ENCODE measurements at regions not wholly inside any gene's neighbourhood (a gene's known extent, or its start where the extent isn't known, plus 50 kb on each side); places are given as distances from the start of the nearest gene placed in this dataset.

- no peak for DNase-seq (ENCODE audit: low spot score)
Measured at GRCh38 chr3:102114264-102114979, 265.1 kb downstream of the NFKBIZ start.

DNA sequence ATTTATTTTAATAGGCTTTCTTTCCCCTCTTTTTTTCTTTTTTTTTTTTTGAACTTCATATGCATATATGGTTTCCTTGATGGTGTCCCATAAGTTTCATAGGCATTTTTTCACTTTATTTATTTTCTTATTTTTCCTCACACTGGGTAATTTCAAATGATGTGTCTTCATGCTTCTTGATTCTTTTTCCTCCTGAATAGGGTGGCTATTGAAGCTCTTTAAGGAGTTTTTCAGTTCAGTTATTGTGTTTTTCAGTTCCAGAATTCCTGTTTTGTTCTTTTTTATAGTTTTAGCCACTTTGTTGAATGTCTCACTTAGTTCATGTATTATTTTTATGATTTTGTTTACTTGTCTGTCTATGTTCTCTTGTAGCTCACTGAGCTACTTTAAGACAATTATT lies 273.2 kb downstream of the NFKBIZ start:
- no peak for DNase-seq (ENCODE audit: low spot score)

DNA sequence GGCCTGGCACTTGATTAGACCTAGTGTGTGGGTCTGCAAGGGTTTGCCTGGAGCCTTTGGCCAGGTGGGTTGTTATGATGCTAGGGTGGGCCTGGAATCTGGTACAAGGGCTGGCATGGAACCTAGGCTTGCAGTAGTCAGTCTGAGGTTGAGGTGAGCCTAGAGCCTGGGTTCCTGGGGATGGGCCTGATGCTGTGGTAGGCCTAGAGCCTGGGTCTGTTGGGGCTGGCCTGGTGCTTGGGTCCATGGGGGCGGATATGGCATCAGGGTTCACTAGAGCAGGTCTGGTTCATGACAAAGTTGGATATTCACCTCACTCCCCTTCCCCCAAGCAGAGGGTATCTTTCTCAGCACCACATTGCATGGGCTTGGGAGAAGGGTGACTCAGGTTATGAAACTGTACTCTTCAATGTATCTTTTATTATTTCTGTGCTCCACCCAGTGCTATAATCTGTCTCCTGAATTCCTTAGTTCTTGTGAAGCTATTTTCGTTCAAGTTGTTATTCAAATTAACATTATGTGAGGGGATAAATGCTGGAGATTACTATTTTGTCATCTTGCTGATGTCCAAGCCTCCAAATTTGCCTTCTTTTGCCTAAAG lies 274.4 kb downstream of the NFKBIZ start:
- no peak for DNase-seq (ENCODE audit: low spot score)

GRCh38 chr3:102124282-102124681 lies 275.0 kb downstream of the NFKBIZ start:
- no peak for DNase-seq (ENCODE audit: low spot score)

DNA sequence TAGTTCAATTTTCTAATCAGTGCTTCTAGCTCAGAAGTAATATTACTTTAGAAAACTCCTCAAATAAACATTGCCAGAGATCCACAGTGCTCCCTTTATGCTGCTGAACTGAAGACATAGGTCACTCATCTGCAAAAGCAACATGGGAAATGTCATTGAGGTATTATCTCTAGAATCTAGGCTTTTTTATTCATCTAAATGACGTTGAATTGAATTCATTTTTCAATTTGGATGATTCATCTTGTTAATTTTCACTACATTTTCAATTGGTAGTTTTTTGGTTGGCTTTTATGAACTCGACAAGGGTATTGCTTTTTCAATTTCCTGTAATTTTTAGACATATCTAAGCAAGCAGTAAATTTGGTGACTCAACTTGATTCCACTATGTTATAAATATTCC lies 275.4 kb downstream of the NFKBIZ start:
- no peak for DNase-seq (ENCODE audit: low spot score)

- DNase-seq (ENCODE audit: low spot score): no peak
Measured at GRCh38 chr3:102125197-102125993, 276.1 kb downstream of the NFKBIZ start.

- no peak for DNase-seq (ENCODE audit: low spot score)
Measured at GRCh38 chr3:102125994-102126368, 276.7 kb downstream of the NFKBIZ start.

- DNase-seq (ENCODE audit: low spot score): no peak
Measured at GRCh38 chr3:102129760-102130608, 280.7 kb downstream of the NFKBIZ start.

DNA sequence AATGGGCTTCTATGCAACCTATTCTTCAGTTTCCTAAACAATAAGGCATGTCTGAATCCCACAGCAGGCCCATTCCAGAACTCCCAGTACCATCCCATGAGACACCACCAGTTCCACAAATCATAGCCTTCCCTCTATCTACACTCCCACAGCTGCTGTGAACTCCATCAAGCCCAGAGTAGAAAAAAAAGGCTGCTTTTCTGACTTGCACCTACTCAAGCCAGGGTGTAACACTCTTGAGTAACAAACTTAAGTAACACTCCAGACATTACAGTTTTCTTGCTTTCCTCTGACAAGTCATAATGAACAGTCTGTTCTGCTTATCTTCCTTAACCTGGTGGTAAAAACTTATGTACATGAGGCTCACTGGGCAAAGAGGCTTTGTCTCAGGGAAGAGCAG lies 283.1 kb downstream of the NFKBIZ start:
- no peak for DNase-seq (ENCODE audit: low spot score)

- no peak for DNase-seq (ENCODE audit: low spot score)
Measured at GRCh38 chr3:102133376-102133775, 284.1 kb downstream of the NFKBIZ start.

DNA sequence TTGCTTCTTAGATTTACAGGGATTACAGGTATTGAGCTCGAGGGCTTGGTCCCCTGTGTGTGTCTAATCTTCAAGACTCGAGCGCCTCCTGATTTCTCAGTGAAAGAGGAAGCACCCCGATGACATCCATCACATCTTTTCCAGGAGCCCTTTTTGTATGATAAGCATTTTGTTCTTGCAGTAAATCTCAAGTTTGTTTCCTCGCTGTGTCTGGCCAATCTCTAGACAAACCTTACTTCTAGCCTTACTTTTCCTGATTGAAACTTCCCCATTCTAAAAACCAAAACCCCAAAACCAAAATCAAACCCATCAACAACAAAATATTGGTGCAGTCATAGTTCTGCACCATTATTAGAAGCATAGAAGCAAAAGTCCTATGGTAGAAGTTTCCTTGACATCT lies 286.0 kb downstream of the NFKBIZ start:
- DNase-seq (ENCODE audit: low spot score): no peak

DNA sequence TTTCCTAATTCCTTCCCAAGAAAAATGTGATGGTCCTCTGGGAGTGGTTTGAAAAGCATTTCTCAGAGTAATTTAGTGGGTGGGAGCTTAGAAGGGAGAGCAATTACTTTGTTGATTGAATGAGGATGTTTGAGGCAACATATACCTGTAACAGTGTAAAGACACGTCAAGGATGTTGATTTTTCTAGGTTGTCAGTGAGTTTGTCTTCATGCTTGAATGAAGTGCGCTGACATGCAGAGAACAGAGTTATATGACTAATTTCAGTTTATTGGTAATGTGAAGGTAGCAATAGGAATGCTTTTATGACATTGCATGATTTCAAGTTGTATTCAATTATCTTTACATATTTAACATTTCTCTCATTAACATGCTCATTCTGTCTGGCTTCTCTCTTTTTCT lies 286.9 kb downstream of the NFKBIZ start:
- DNase-seq (ENCODE audit: low spot score): no peak

- no peak for DNase-seq (ENCODE audit: low spot score)
Measured at GRCh38 chr3:102140116-102140515, 290.8 kb downstream of the NFKBIZ start.

DNA sequence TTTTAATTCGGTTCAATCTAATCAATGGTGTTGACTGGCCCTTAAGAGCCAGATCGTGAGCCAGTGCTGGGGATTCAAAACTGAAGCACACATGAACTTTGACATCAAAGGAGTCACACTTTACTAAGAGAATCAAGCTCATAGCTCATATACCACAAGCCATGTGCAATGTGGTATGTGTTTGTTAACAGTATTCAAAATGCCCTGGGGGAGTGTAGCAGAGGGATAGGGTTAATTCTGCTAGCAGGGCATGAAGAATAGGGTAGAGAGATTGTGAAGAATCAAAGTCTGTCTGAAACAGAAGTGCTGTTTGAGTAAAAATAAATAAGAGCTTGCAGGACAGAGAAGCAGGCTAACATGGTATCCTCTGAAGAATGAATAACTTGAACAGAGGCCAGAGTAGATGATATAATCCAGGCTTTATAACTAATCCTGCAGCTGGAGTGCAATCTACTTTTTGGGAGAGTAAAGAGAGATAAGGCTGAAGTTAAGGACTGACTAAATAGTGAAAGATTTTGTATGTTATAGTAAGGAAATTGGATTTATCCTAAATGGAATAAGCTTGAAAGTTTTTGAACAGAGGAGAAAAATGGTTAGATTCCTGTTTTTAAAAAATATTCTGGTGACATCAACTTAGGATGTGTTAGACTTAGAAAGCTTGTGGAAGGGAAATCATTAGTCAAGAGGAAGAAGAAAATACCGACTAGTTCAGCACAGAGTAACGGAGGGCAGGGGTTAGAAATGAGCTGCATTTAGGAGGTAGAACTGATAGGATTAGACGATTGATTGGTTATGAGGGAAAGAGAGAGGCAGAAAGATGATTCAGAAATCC lies 292.0 kb downstream of the NFKBIZ start:
- no peak for DNase-seq (ENCODE audit: low spot score)

- DNase-seq (ENCODE audit: low spot score): no peak
Measured at GRCh38 chr3:102141928-102142239, 292.6 kb downstream of the NFKBIZ start.

- no peak for DNase-seq (ENCODE audit: low spot score)
Measured at GRCh38 chr3:102142379-102143060, 292.3 kb upstream of the ZPLD1 start.

GRCh38 chr3:102143536-102143935 lies 291.3 kb upstream of the ZPLD1 start:
- DNase-seq (ENCODE audit: low spot score): no peak

DNA sequence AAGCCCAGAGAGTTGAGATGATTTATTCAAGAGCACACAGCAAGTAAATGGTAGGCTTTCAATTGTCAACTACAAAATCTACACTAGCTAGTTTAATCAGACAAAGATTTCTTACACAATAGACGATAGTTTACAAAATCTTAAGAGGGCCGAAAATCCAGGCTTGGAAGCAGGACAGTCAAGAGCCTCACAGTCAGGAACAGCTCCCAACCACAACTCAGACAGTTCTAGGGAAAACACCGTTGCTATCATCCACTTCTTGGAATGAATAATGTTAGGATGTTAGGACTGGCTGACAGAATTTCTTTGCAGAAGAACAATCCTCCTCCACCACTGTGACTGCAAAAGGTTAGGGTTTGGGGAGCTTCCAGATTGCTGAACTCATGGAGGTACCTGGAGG lies 290.8 kb upstream of the ZPLD1 start:
- DNase-seq (ENCODE audit: low spot score): no peak

- no peak for DNase-seq (ENCODE audit: low spot score)
Measured at GRCh38 chr3:102148598-102149337, 286.0 kb upstream of the ZPLD1 start.

GRCh38 chr3:102151935-102152334 lies 282.9 kb upstream of the ZPLD1 start:
- no peak for DNase-seq (ENCODE audit: low spot score)
